DOHH2 (cell line): ENCODE measurements at regions not wholly inside any gene's neighbourhood (a gene's known extent, or its start where the extent isn't known, plus 50 kb on each side); places are given as distances from the start of the nearest gene placed in this dataset.

Source experiments
- H3F3A ChIP-seq: fragments of 200-600 bp; sonication (generic), shearing (Covaris generic); 2 replicates; pipeline ENCODE4 v1.6.0; 2016; ENCODE audit warnings: antibody characterized with exemption, mild to moderate bottlenecking; ENCODE audit not compliant: control insufficient read depth, insufficient read depth
- H3K27ac ChIP-seq: fragments of 200-600 bp; sonication (generic); 2 replicates; pipeline ENCODE4 v1.5.1; 2014; ENCODE audit warnings: low read depth, mild to moderate bottlenecking, low read length, moderate library complexity
- H3K27me3 ChIP-seq: fragments of 200-600 bp; sonication (generic); 2 replicates; pipeline ENCODE4 v1.6.1; 2014; ENCODE audit warnings: mild to moderate bottlenecking, low read length, mixed read lengths; ENCODE audit not compliant: control insufficient read depth
- H3K36me3 ChIP-seq: fragments of 200-600 bp; sonication (generic); 2 replicates; pipeline ENCODE4 v1.6.1; 2014; ENCODE audit warnings: mild to moderate bottlenecking, low read length, moderate library complexity, mixed read lengths; ENCODE audit not compliant: control insufficient read depth
- H3K4me1 ChIP-seq: fragments of 200-600 bp; sonication (generic); 2 replicates; pipeline ENCODE4 v1.6.1; 2014; ENCODE audit warnings: mild to moderate bottlenecking, low read length, mixed read lengths; ENCODE audit not compliant: control insufficient read depth
- H3K4me2 ChIP-seq: fragments of 200-600 bp; sonication (generic); 2 replicates; pipeline ENCODE4 v1.6.0; 2014; ENCODE audit warnings: mild to moderate bottlenecking, low read length, moderate library complexity
- H3K4me3 ChIP-seq: fragments of 200-600 bp; sonication (generic); 2 replicates; pipeline ENCODE4 v1.5.1; 2014; ENCODE audit warnings: mild to moderate bottlenecking, low read length, mixed read lengths
- H3K79me2 ChIP-seq: fragments of 200-600 bp; sonication (generic); 2 replicates; pipeline ENCODE4 v1.6.1; 2014; ENCODE audit warnings: mild to moderate bottlenecking, low read length, mixed read lengths; ENCODE audit not compliant: control insufficient read depth
- H3K9me2 ChIP-seq: fragments of 200-600 bp; sonication (generic); replicated peaks from 2 replicates; pipeline ENCODE4 v1.6.1; 2014; ENCODE audit warnings: mild to moderate bottlenecking, low read length, mixed read lengths; ENCODE audit not compliant: control insufficient read depth
- H3K9me3 ChIP-seq: fragments of 200-600 bp; sonication (generic); 2 replicates; pipeline ENCODE4 v1.6.1; 2014; ENCODE audit warnings: antibody characterized with exemption, low read length, mixed read lengths; ENCODE audit not compliant: control insufficient read depth, insufficient read depth
- H4K20me1 ChIP-seq: fragments of 200-600 bp; sonication (generic); 2 replicates; pipeline ENCODE4 v1.6.0; 2014; ENCODE audit warnings: low read depth, mild to moderate bottlenecking, antibody characterized with exemption, low read length, moderate library complexity; ENCODE audit not compliant: control insufficient read depth, insufficient read depth
- EZH2phosphoT487 ChIP-seq: fragments of 200-600 bp; sonication (generic); IDR thresholded peaks from 2 replicates; pipeline ENCODE4 v1.6.1; 2017; ENCODE audit warnings: borderline replicate concordance, mild to moderate bottlenecking, antibody characterized with exemption, low read length, moderate library complexity, mixed read lengths
- TF ChIP-seq, protein P1 (sequence below): fragments of 200-600 bp; sonication (generic); IDR thresholded peaks from one replicate; pipeline ENCODE4 v1.5.1; 2014; ENCODE audit warnings: antibody characterized with exemption, mild to moderate bottlenecking, low read depth, low read length; ENCODE audit not compliant: poor library complexity, severe bottlenecking

DNA sequence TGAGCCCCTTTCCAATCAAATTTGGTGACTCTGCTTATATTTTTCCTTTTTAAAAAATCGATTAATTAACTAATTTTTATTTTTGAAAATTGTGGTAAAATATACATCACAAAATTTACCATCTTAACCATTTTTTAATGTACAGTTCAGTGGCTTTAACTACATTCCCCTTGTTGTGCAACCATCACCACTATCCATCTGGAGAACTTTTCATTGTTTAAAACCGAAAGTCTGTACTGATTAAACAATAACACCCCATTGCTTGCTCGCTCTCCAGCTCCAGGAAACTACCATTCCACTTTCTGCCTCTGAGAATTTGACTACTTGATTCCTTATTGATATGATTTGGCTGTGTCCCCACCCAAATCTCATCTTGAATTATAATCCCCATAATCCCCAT is 283.4 kb downstream of the C12orf75 start:
- Histone ChIP-seq H3K27ac (no peak overlapping the region), H3K4me2 (no peak overlapping the region), H3K4me1 (no peaks in the 10 kb centered on the region), H3K79me2 (no peaks in the 10 kb centered on the region), H3F3A (no peaks in the 10 kb centered on the region), H3K4me3 (no peak overlapping the region), H3K36me3 (no peaks in the 10 kb centered on the region), H4K20me1 (no peaks in the 10 kb centered on the region), H3K9me3 (no peaks in the 10 kb centered on the region), H3K27me3 (0 out of 2 replicates have a peak, but pooled peaks cover 3% of the 10 kb centered on the region), H3K9me2 (no peaks in the 10 kb centered on the region)
- TF ChIP-seq EZH2phosphoT487, result no peak
- TF ChIP-seq, protein P1, sequence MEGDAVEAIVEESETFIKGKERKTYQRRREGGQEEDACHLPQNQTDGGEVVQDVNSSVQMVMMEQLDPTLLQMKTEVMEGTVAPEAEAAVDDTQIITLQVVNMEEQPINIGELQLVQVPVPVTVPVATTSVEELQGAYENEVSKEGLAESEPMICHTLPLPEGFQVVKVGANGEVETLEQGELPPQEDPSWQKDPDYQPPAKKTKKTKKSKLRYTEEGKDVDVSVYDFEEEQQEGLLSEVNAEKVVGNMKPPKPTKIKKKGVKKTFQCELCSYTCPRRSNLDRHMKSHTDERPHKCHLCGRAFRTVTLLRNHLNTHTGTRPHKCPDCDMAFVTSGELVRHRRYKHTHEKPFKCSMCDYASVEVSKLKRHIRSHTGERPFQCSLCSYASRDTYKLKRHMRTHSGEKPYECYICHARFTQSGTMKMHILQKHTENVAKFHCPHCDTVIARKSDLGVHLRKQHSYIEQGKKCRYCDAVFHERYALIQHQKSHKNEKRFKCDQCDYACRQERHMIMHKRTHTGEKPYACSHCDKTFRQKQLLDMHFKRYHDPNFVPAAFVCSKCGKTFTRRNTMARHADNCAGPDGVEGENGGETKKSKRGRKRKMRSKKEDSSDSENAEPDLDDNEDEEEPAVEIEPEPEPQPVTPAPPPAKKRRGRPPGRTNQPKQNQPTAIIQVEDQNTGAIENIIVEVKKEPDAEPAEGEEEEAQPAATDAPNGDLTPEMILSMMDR, result no peak

DNA sequence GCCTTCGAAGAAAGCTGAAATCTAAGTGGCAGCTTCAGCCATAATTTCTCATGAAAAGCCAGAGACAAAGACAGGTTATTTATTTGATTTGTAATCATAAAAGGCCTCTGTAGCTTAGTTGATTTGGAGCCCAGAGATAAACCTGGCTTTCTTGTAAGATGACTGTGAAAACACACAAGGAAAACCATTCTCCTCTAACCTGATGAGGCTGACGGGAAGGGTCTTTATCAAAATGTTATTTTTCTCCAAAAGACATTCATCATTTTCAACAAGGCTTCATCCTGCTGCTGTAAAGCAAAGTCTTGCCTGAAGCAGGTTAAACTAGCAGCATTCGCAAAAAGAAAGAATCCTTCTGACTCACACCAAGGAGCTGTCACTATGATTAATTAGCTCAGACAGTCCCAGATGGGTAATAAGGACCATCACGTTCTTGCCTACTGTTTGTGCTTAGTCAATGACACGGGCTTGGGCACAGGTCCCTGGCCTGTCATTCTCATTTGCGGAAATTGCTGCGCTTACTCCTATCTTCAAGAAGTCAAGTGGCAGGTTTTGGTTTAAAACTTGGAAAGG is 286.6 kb downstream of the C12orf75 start:
- TF ChIP-seq, protein P1, result no peak
- TF ChIP-seq EZH2phosphoT487, result no peak
- H3K9me2 ChIP-seq, result no peaks in the 10 kb centered on the region
- no peak overlapping the region for H3K27ac ChIP-seq
- no peak overlapping the region for H3K4me2 ChIP-seq
- H3K9me3 ChIP-seq, result no peaks in the 10 kb centered on the region
- H3F3A ChIP-seq, result no peaks in the 10 kb centered on the region
- no peaks in the 10 kb centered on the region for H3K4me1 ChIP-seq
- 0 out of 2 replicates have a peak, but pooled peaks cover 3% of the 10 kb centered on the region for H3K27me3 ChIP-seq
- H4K20me1 ChIP-seq, result no peaks in the 10 kb centered on the region
- H3K79me2 ChIP-seq, result no peaks in the 10 kb centered on the region
- H3K4me3 ChIP-seq, result no peak overlapping the region
- no peaks in the 10 kb centered on the region for H3K36me3 ChIP-seq

GRCh38 chr12:105622220-105622619 is 291.7 kb downstream of the C12orf75 start:
- Histone ChIP-seq H3K27me3 (no peaks in the 10 kb centered on the region), H3K4me3 (no peak overlapping the region), H3K79me2 (no peaks in the 10 kb centered on the region), H4K20me1 (no peaks in the 10 kb centered on the region), H3K4me1 (no peaks in the 10 kb centered on the region), H3K27ac (no peak overlapping the region), H3K9me2 (no peaks in the 10 kb centered on the region), H3K4me2 (no peak overlapping the region), H3K36me3 (no peaks in the 10 kb centered on the region), H3F3A (no peaks in the 10 kb centered on the region), H3K9me3 (no peaks in the 10 kb centered on the region)
- no peak for TF ChIP-seq EZH2phosphoT487
- TF ChIP-seq, protein P1, result no peak
